Breast epithelium (tissue), 3 donors: ENCODE measurements at regions not wholly inside any gene's neighbourhood (a gene's known extent, or its start where the extent isn't known, plus 50 kb on each side); places are given as distances from the start of the nearest gene placed in this dataset.

Experiments
- CTCF ChIP-seq, 3 donors: fragments of 450-650 bp; IDR thresholded peaks; one replicate each; pipeline ENCODE4 v1.5.1; 2016 to 2017; ENCODE audit warnings: antibody characterized with exemption in 3 of 3, mild to moderate bottlenecking in 3 of 3, moderate library complexity in 3 of 3
- POLR2A ChIP-seq: fragments of 450-650 bp; IDR thresholded peaks from one replicate; pipeline ENCODE4 v1.6.1; 2016; ENCODE audit warnings: antibody characterized with exemption, mild to moderate bottlenecking, moderate library complexity

- TF ChIP-seq POLR2A = no peak
- no peak for TF ChIP-seq CTCF (IDR thresholded peaks at IDR 0.05)
Measured at GRCh38 chr13:67932991-67933390, 702.9 kb upstream of the PCDH9 start.
